ENCODE measurements at regions not wholly inside any gene's neighbourhood (a gene's known extent, or its start where the extent isn't known, plus 50 kb on each side); places are given as distances from the start of the nearest gene placed in this dataset.

GRCh38 chr10:130337305-130337640 lies 201.1 kb downstream of the GLRX3 start:
- TF ChIP-seq CTCF (conservative IDR thresholded peaks at IDR 0.05; ENCODE audit: low read depth, low read length) = no peak
- no peak for TF ChIP-seq EZH2 (IDR thresholded peaks at IDR 0.05; ENCODE audit: low read length, unreplicated experiment)
- TF ChIP-seq EZH2phosphoT487 (IDR thresholded peaks at IDR 0.05; ENCODE audit: borderline replicate concordance, low read length) = no peak
